Endothelial cell of umbilical vein (primary cell): ENCODE measurements at regions not wholly inside any gene's neighbourhood (a gene's known extent, or its start where the extent isn't known, plus 50 kb on each side); places are given as distances from the start of the nearest gene placed in this dataset.
A peak's percentile ranks its signal among the peaks of the same experiment; 100 is the strongest.

Experiments used
- BruUV-seq: library from RNA; stranded (reverse); fragments of 400-500 nt; replicated peaks from 2 replicates; lab custom pipeline; 2021; lab: Mats Ljungman, UMichigan
- CTCF ChIA-PET: fragments of 300-600, 350-600 bp; sonication (Branson Sonifier 250); formaldehyde crosslinking; loops from one replicate; lab custom pipeline; 2021; ENCODE audit warnings: antibody characterized with exemption, inconsistent platforms; lab: Charles Lee
- POLR2A ChIA-PET: fragments of 300-600, 350-600 bp; sonication (Branson Sonifier 250); formaldehyde crosslinking; loops from one replicate; lab custom pipeline; 2021; ENCODE audit warnings: antibody characterized with exemption, inconsistent platforms; lab: Charles Lee
- DNase-seq: peaks from one replicate; pipeline ENCODE4 v3.0.0-alpha.2; 2011; ENCODE audit warnings: low read depth, low spot score
- FAIRE-seq: peaks from 2 replicates; lab custom pipeline; 2011; peaks lifted over from hg19 to GRCh38; lab: Jason Lieb, UNC
- H2AFZ ChIP-seq: 2 replicates; pipeline ENCODE4 v1.6.0; 2012; ENCODE audit warnings: low read depth, low read length, control low read depth, inconsistent platforms
- H3K27ac ChIP-seq: 2 replicates; pipeline ENCODE4 v1.5.1; 2011; ENCODE audit warnings: low read depth, mild to moderate bottlenecking, control low read depth, low read length, moderate library complexity; ENCODE audit not compliant: insufficient read depth
- H3K27me3 ChIP-seq, 2 experiments: 2 replicates each; pipeline versions ENCODE4 v1.6.0 to v1.6.1; 2011; ENCODE audit warnings: low read length in 2 of 2, mixed read lengths in 1 of 2; ENCODE audit not compliant: control insufficient read depth in 2 of 2, insufficient read depth in 2 of 2
- H3K36me3 ChIP-seq, 2 experiments: 2 replicates in 1 of 2; 3 replicates in 1 of 2; pipeline ENCODE4 v1.5.1; 2011; ENCODE audit warnings: low read length in 2 of 2, mild to moderate bottlenecking in 1 of 2, moderate library complexity in 1 of 2; ENCODE audit not compliant: control insufficient read depth in 2 of 2, insufficient read depth in 2 of 2; ENCODE audit errors: extremely low read depth in 1 of 2
- H3K4me1 ChIP-seq: 3 replicates; pipeline ENCODE4 v1.5.1; 2011; ENCODE audit warnings: mild to moderate bottlenecking, low read length; ENCODE audit not compliant: control insufficient read depth, insufficient read depth; ENCODE audit errors: extremely low read depth
- H3K4me2 ChIP-seq: 2 replicates; pipeline ENCODE4 v1.6.1; 2011; ENCODE audit warnings: low read length, control low read depth, mixed read lengths; ENCODE audit not compliant: insufficient read depth
- H3K4me3 ChIP-seq, 3 experiments: fragments of 200-600 bp in 1 of 3; sonication (generic), shearing (Covaris generic) in 1 of 3; replicated peaks in 1 of 3; 2 replicates each; pipeline ENCODE4 v1.5.1; 2011 to 2016; ENCODE audit warnings: control low read depth in 3 of 3, low read length in 3 of 3, mild to moderate bottlenecking in 2 of 3, inconsistent platforms in 1 of 3, low read depth in 1 of 3, moderate library complexity in 1 of 3; ENCODE audit not compliant: insufficient read depth in 1 of 3
- H3K79me2 ChIP-seq: 2 replicates; pipeline ENCODE4 v1.6.0; 2012; ENCODE audit warnings: low read length, inconsistent platforms; ENCODE audit not compliant: control insufficient read depth, insufficient read depth
- H3K9ac ChIP-seq: replicated peaks from 2 replicates; pipeline ENCODE3; 2011; ENCODE audit warnings: low read length, control low read depth; ENCODE audit not compliant: insufficient read depth; ENCODE audit errors: extremely low read depth
- H3K9me1 ChIP-seq: replicated peaks from 3 replicates; pipeline ENCODE4 v1.6.0; 2011; ENCODE audit warnings: mild to moderate bottlenecking, low read length; ENCODE audit not compliant: control insufficient read depth, insufficient read depth; ENCODE audit errors: extremely low read depth
- H3K9me3 ChIP-seq: replicated peaks from 2 replicates; pipeline ENCODE4 v1.5.1; 2012; ENCODE audit warnings: low read length, inconsistent platforms; ENCODE audit not compliant: control insufficient read depth, insufficient read depth
- H4K20me1 ChIP-seq: replicated peaks from 2 replicates; pipeline ENCODE3; 2011; ENCODE audit warnings: mild to moderate bottlenecking, low read length; ENCODE audit not compliant: control insufficient read depth, insufficient read depth; ENCODE audit errors: extremely low read depth
- EZH2 ChIP-seq: IDR thresholded peaks from 2 replicates; pipeline ENCODE4 v1.6.1; 2012; ENCODE audit warnings: borderline replicate concordance, low read depth, mild to moderate bottlenecking, moderate library complexity, low read length, inconsistent platforms; ENCODE audit not compliant: severe bottlenecking
- FOS ChIP-seq: IDR thresholded peaks from 2 replicates; pipeline ENCODE4 v1.6.1; 2011; ENCODE audit warnings: mild to moderate bottlenecking, low read length, moderate library complexity, borderline replicate concordance; ENCODE audit not compliant: insufficient read depth
- GATA2 ChIP-seq: IDR thresholded peaks from 2 replicates; pipeline ENCODE4 v1.7.0; 2011; ENCODE audit warnings: low read depth, mild to moderate bottlenecking, moderate library complexity, mixed read lengths, low read length; ENCODE audit not compliant: insufficient read length, insufficient read depth
- JUN ChIP-seq: IDR thresholded peaks from 2 replicates; pipeline ENCODE4 v1.6.1; 2011; ENCODE audit warnings: borderline replicate concordance, low read depth; ENCODE audit not compliant: insufficient read length, insufficient read depth
- MAX ChIP-seq: IDR thresholded peaks from 2 replicates; pipeline ENCODE4 v1.6.1; 2011; ENCODE audit not compliant: insufficient read depth, insufficient read length
- MYC ChIP-seq: IDR thresholded peaks from one replicate; pipeline ENCODE4 v1.6.1; 2011; ENCODE audit warnings: mild to moderate bottlenecking, low read depth, low read length
- POLR2A ChIP-seq: IDR thresholded peaks from 2 replicates; pipeline ENCODE4 v1.6.1; 2012; ENCODE audit warnings: low read depth, mild to moderate bottlenecking, control low read depth, low read length
- POLR2AphosphoS5 ChIP-seq: IDR thresholded peaks from 2 replicates; pipeline ENCODE4 v1.6.1; 2012; ENCODE audit warnings: low read depth, mild to moderate bottlenecking, control low read depth, low read length, moderate library complexity; ENCODE audit not compliant: insufficient read depth
- dilution Hi-C: fragments of 300-500 bp; cut with MboI; formaldehyde crosslinking; loops from one replicate; pipeline ENCODE4 v1.15.0; 2019; ENCODE audit warnings: low sequenced_read_pairs; ENCODE audit not compliant: extremely low pct_ligation_motif_present
- intact Hi-C: fragments of 100-400 bp; cut with micrococcal nuclease; formaldehyde crosslinking; loops from one replicate; pipeline ENCODE4 v1.10.0; 2022
- TF ChIP-seq, protein P1 (sequence below), 2 donors: IDR thresholded peaks; 1 replicate in 1 of 2; 2 replicates in 1 of 2; pipeline ENCODE4 v1.5.1; 2011; ENCODE audit warnings: low read length in 2 of 2, mild to moderate bottlenecking in 2 of 2, moderate library complexity in 2 of 2, control low read depth in 1 of 2, inconsistent platforms in 1 of 2, low read depth in 1 of 2; ENCODE audit not compliant: insufficient read depth in 1 of 2; ENCODE audit errors: extremely low read depth in 1 of 2

- Histone ChIP-seq H3K9me3 (no peaks in the 10 kb centered on the region), H3K9me1 (no peaks in the 10 kb centered on the region), H3K79me2 (no peaks in the 10 kb centered on the region), H3K4me1 (peaks cover 5% of the 10 kb centered on the region), H3K9ac (no peak overlapping the region), H3K27me3 (peaks cover 24 to 32% of the 10 kb centered on the region in 2 experiments), H3K4me3 (no peak overlapping the region), H3K36me3 (no peaks in the 10 kb centered on the region), H2AFZ (no peak overlapping the region), H3K27ac (no peak overlapping the region), H3K4me2 (peak overlapping the region; percentile 12), H4K20me1 (no peaks in the 10 kb centered on the region)
- FAIRE-seq (no peak), DNase-seq (peak; percentile 8)
- peak; percentile 24 for TF ChIP-seq EZH2
- TF ChIP-seq MAX: no peak
- dilution Hi-C loops (no loop called here), intact Hi-C loops (no loop called here)
- BruUV-seq: no TSS peak
- POLR2A ChIA-PET: no interaction called here
- CTCF ChIA-PET: interaction anchor here (0.7 to 1.9 kb wide), 2 partner anchors 117 to 121 kb away, joined by 3 to 11 read pairs; no protein-coding TSS in a partner anchor
These were observed 81.0 kb upstream of the BNC1 start for GRCh38 chr15:83365370-83365938.

- H3K27me3 ChIP-seq: peaks cover 5 to 18% of the 10 kb centered on the region in 2 experiments
- intact Hi-C loops: no loop called here
- FAIRE-seq (no peak), DNase-seq (no peak)
- H3K9ac ChIP-seq: no peak overlapping the region
- no peaks in the 10 kb centered on the region for H3K4me1 ChIP-seq
- ChIA-PET CTCF (interaction anchor here (3.5 kb wide), 1 partner anchor 124 kb away, joined by 29 read pairs; no protein-coding TSS in a partner anchor), POLR2A (no interaction called here)
- H3K9me3 ChIP-seq: no peaks in the 10 kb centered on the region
- no peaks in the 10 kb centered on the region for H3K36me3 ChIP-seq
- no peak overlapping the region for H3K4me2 ChIP-seq
- H3K9me1 ChIP-seq: no peaks in the 10 kb centered on the region
- H2AFZ ChIP-seq: no peak overlapping the region
- no TSS peak for BruUV-seq
- H3K4me3 ChIP-seq: no peak overlapping the region
- H4K20me1 ChIP-seq: no peaks in the 10 kb centered on the region
- H3K27ac ChIP-seq: no peak overlapping the region
- no peaks in the 10 kb centered on the region for H3K79me2 ChIP-seq
- dilution Hi-C loops: no loop called here
- TF ChIP-seq, protein P1, sequence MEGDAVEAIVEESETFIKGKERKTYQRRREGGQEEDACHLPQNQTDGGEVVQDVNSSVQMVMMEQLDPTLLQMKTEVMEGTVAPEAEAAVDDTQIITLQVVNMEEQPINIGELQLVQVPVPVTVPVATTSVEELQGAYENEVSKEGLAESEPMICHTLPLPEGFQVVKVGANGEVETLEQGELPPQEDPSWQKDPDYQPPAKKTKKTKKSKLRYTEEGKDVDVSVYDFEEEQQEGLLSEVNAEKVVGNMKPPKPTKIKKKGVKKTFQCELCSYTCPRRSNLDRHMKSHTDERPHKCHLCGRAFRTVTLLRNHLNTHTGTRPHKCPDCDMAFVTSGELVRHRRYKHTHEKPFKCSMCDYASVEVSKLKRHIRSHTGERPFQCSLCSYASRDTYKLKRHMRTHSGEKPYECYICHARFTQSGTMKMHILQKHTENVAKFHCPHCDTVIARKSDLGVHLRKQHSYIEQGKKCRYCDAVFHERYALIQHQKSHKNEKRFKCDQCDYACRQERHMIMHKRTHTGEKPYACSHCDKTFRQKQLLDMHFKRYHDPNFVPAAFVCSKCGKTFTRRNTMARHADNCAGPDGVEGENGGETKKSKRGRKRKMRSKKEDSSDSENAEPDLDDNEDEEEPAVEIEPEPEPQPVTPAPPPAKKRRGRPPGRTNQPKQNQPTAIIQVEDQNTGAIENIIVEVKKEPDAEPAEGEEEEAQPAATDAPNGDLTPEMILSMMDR (IDR thresholded peaks at IDR 0.05; ENCODE audit: extremely low read depth in 1 of 2, insufficient read depth in 1 of 2, low read depth in 1 of 2, low read length in 2 of 2): no peak
- TF ChIP-seq JUN (no peak), POLR2AphosphoS5 (no peak), MYC (no peak), GATA2 (no peak), FOS (no peak), EZH2 (no peak), POLR2A (no peak), MAX (no peak)
These were observed 74.7 kb upstream of the SH3GL3 start for GRCh38 chr15:83372434-83372891.
